OCI-M2 (cell line): ENCODE measurements at regions not wholly inside any gene's neighbourhood (a gene's known extent, or its start where the extent isn't known, plus 50 kb on each side); places are given as distances from the start of the nearest gene placed in this dataset.

ENCODE experiments used
- DNase-seq: peaks from one replicate; lab custom pipeline; 2025; ENCODE audit not compliant: unreplicated experiment; lab: John Stamatoyannopoulos, UW

DNA sequence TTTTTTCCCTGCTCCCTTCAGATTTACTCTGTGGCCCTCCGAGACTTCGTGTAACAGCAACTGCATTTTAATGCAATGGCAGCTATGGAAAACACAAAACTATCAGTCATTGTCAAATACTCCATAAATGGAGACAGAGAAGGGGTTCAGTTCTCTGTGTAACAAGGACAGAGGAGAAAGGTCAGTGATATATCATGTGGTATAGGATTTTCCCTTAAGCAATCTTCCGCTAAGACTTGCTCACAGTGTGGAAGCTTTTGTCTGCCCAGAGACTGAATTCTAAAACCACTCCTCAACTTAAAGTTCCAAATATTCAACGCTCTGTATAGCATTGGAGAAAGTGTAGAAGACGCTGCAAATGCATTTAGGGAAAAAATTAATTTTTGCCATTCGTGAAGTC, 111.3 kb upstream of the EDNRB start:
- no peak for DNase-seq

DNA sequence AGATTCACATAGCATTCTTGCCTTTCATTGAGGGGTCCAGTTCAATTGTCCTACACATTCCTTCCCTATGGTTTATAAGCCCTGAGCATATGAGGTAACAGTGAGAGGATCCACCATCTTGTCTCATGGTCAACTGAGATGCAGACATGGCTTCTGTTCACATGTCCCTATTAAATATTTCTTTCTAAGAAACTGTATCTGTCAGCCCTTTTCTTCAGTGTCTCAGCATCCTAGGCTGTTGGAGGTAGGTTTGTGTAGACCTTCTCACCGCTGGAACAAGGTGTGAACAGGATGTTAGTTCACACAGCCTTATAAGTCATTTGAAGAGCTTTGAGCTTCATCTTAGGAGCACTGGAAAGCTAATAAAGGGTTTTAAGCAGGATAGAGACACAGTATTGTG, 110.3 kb upstream of the EDNRB start:
- DNase-seq, result no peak

DNA sequence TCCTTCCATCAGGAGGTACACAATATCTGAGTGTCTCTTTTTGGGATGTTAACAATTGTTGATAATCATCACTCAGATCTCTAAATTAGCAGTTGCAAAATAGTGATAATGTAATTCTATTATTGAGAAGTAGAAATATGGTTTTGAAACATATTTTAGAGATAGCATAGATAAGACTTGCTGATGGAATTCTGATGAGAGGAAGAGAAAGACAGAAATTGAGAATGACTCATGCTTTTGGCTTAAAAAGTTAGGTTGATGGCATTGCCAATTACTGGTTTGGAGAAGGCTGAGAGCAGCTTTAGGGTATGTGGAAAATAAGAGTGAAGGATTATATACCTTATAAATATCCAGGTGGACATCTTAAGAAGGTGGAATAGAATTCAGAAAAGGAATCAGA, 106.4 kb upstream of the EDNRB start:
- DNase-seq, result no peak

DNA sequence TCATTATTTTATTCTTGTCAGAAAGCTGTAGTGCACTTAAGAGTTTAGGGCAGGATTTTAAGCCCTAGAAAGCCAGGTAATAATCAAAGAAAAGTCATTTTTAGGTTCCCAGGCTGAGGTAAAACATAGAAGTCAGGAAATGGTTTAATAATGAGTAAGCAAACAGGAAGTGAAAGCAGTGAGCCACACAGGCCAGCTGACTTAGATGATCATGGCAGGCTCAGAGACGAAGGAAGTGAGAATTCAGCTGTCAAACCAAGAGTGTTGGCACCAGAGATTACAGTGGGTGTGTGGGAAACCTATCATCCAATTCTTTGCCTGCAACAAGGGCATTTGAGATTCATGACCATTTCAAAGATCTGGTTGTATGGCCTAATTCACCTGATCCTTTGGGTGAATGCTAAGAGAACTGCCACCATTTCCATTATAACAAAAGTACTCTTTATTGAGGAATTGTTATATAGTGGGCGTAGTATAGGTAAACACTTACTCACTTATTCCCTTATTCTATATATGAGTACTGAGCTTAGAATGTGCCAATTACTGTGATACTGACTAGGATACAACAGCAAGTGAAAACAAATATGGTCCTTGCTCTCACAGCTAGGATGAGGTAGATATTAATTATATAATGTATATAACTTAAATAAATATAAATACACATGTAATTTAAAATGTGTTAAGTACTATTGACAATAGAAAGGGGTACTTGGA, 103.7 kb upstream of the EDNRB start:
- no peak for DNase-seq

DNA sequence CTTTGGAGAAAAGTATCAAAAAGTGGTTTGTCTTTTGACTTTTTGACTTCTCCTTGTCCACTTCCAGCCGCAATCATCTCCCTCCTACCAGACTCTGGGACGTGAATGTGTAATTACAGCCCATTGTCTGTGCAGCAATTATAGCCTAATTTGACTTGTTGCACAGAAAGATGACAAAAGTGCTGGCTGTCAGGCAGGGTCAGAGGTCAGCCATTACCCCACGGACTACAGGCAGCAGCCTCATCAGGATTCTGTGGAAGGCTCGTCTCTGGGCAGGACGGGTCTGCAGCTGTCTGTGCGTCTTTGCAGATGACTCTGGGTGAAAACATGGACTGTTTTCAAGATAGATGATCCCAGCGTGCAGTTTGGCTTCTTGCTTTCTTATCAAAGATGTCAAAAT, 102.2 kb upstream of the EDNRB start:
- DNase-seq, result no peak

DNA sequence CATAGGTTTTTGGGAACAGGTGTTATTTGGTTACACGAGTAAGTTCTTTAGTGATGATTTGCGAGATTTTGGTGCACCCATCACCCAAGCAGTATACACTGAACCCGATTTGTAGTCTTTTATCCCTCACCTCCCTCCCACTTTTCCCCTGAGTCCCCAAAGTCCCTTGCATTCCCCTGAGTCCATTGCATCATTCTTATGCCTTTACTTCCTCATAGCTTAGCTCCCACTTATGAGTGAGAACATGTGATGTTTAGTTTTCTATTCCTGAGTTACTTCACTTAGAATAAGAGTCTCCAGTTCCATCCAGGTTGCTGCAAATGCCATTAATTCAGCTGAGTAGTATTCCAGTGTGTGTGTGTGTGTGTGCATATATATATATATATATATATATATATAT, 97.2 kb upstream of the EDNRB start:
- DNase-seq, result no peak

DNA sequence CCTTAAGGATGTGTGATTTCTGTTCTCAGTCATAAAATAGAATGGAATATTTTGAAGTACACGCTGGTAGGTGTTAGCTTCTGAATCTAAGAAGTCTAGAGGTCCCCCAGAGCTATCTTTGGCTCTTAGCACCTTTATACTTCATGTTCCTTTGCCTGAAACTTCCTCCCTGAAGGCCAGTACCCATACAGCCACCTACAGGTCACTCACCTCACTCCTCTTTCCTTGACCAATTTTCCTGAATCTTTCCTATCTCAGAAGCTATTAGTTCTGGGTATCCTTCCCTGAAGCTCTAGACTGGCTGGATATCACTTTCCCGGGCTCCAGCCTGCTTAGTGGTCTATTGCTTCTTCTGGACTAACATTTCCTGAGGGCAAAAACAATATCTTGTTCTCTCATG, 93.4 kb upstream of the EDNRB start:
- no peak for DNase-seq

DNA sequence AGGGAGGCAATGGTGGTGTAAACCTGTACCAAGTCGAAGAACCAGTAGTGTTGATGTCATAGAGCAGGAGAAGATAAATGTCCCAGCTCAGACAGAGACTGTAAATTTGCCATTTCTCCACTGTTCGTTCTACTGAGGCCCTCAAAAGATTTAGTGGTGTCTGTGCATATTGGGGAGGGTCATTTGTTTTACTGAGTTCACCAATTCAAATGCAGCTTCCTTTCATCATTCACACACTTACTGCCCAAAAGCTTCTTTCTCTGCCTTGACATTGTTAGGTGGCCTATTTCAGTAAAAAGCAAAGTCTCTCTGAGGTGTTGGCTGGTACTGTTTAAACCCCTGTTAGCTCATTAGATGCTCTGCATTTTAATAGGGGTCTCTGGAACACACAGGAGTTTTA, 86.2 kb upstream of the EDNRB start:
- no peak for DNase-seq

DNA sequence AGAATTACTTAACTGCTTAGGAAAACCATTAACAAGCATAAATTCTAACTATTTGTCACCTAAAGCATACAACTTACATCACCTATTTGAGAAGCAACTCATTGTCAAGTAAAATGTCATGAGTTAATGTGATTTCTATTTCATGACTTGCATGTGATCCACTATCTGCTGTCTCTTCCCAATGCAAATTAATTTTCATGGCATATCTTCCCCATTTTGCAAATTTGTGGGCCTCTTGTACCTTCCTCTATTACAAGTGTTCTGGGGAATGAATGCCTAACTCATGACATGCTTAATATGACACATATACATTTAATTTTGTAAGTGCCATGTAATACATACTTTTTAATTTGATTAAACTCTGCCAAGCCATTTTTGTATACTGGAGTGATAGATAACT, 81.1 kb upstream of the EDNRB start:
- no peak for DNase-seq

DNA sequence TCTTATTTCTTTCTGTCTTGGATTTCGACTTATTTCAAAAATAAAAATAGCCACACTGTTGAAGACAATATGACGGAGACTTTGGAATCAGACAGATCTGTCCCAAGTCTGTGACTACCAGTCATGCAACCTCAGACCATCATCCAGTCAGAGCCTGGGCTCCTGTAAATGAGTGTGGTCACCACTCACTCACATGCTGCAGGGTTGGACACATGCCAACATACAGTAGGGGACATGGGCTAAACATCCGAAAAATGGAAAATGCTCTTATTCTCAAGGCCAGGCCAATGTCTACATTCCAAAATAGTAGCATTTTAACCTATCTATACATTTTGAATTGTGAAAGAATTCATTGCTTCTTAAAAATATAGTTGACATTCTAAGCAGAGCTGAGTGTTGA, 75.5 kb upstream of the EDNRB start:
- no peak for DNase-seq

DNA sequence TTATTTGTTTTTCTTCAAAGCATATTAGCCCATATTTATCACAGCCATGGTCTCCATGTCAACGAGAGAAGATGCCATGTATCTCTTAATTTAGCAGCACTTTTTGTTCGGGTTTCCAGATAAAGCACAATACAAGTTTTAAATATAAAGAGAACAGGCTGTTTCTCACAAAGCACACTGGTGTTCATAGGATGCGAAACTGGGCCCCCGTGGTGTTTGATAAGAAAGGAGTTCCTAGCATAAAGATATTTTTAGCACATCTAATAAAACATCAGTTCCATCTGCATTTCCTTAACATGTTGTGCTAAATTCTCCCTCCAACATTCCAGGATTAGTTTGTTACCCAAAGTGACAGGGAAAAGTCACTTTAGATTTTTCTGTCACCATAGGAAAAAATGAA, 72.4 kb upstream of the EDNRB start:
- no peak for DNase-seq

DNA sequence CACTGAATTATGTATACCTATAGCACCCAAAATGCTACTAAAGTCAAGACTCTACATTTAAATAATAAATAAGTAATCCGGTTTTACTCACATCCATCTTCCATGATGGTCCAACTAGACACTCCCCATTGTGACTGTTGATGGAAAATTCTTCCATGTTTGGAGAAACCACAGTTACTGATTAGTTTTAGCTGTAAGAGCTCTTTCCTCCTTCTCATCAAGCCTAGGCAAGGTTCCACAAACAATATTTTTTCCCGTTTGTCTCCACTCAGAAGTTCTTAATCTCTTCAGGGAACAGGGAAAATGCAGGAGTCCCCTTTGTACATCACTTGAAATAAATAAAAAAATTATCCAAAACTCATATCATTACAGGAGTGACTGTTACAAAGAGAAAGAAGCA, 70.7 kb upstream of the EDNRB start:
- DNase-seq, result no peak

DNA sequence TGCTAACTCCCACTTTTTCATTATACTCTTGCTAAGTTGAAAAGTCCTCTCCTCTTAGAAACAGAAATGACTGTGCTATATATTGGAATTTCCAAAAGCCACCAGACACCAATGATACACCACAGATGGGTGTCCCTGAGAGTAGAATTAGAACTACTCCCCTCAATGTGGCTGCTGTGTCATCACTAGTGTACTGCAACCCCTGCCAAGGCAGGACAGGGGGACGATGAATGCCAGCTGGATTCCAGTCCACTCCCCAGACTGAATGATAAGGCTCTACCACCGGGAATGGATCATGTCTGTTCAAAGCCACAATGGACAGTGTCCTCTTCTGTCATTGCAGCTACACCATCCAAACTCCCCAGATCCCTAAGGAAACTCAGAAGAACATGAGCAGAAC, 69.7 kb upstream of the EDNRB start:
- DNase-seq, result no peak

DNA sequence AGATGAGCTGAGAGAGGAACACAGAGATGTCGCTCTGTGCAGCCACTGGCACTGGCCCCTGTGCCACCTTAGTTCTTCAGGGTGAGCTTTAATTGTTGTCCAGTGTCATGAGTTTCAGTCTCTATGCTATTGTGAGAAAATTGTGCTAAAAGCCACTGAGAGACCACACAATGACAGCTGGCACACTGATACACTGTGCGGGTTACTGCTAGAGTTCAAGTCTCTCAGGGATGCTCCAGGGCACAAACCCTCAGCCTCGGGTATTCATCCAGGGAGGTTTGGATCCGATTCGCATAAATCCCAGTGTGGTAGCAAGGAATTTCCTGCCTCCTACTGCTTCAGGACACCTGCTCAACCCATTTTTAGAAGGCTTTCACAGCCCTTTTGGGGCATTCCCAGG, 68.1 kb upstream of the EDNRB start:
- DNase-seq, result no peak

DNA sequence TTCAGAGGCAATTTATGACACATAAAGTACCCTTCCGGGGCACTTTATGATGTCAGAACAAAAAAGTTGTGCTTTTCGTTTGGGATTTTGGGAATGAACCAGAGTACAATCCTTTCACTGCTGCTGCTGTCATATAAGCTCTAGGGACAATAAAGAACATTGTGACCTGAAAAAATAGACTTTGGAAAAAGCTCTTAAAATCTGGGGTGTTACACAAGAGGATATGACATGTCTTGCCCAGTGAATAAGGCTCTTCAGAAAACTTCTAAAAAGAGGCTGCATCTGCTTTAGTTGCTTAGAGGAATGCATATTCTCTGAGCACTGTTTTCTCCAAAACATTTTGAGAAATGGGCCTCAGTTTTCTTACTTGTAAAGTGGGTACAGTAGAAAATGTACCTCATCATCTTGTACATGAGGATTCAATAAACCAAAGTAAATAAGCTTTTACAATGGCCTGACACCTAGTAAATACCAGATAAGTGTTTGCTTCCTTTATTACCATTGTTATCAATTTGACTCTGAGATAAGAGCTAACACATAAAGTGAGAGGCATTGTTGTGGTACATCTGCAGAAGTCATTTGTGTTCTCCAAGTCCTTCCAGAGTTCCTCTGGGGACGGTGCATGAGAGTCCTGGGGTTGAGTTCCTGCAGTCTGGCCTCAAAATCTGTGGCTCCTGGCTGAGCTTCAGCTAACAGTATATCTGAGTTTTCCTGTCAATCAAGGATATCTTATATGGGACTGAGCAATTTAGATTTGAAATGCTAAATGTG, 67.4 kb upstream of the EDNRB start:
- DNase-seq, result no peak

DNA sequence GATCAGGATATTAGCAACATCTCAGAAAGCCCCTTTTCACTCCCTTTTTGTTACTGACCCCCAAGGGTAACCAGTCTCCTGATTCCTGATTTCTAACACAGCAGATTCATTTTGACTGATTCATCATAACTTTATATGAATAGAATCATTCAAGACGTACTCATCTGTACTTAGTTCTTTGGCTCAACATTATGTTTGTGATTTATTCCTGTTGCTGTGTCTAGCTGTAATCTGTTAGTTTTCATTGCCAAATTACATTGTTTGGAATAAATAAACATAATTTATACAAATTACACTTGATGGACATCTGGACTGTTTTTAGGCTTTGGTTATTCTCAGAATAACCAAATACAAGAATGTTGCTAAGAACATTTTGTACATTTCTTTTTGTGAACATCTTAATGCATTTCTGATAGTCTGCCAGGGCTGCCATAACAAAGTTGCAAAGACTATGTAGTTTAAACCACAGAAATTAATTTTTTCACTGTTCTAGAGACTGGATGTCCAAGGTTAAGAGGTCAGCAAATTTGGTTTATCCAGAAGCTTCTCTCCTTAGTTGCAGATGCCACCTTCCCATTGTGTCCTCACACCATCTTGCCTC, 62.8 kb upstream of the EDNRB start:
- DNase-seq, result no peak

DNA sequence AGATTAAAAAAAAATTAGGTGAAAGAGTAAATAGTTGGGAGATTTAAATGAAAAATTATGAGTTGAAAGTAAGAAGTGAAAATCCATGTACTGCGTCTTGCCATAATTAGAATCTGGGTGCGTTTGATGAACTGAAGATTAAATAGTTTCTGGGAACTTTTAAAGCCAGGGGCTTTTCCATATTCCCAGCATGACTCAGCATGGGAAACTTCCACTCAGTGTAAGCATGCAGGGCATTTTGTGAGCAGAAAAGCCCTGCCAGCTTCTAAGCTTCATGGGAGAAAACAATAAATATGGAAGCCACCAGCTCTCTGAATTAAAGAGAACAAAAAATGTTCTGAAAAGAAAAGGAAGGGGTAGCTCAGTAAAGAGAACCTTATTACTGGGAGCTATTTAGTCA, 62.0 kb upstream of the EDNRB start:
- DNase-seq, result no peak

DNA sequence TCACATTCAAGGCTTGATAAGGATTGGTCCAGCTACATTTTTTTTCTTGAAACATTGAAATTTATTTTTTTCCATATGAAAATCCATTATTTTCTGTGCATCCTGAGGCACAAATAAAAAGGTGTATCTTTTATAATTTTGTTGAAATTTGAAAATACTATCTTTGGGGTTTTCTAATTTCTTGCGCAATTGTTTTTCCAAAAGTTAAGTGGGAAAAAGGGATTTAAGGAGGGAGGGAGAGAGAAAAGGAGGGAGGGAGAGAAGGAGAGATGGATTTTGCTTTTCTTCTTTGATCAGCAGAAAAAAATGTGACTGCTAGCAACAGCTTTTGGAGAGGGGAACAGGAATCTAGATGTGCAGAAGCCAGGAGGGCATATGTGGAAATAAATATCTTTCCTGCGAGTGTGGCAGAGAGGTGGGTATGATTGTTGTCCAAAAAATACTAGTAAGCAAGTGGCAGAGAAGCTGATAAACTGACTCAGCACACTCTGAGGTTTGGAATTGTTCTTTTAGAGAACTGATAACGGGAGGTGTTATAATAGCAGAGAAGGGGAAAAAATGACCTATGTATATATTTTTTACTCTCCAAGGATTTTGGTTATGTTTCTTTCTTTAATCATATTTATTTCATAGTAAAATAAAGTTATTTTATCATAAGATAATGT, 61.2 kb upstream of the EDNRB start:
- no peak for DNase-seq

DNA sequence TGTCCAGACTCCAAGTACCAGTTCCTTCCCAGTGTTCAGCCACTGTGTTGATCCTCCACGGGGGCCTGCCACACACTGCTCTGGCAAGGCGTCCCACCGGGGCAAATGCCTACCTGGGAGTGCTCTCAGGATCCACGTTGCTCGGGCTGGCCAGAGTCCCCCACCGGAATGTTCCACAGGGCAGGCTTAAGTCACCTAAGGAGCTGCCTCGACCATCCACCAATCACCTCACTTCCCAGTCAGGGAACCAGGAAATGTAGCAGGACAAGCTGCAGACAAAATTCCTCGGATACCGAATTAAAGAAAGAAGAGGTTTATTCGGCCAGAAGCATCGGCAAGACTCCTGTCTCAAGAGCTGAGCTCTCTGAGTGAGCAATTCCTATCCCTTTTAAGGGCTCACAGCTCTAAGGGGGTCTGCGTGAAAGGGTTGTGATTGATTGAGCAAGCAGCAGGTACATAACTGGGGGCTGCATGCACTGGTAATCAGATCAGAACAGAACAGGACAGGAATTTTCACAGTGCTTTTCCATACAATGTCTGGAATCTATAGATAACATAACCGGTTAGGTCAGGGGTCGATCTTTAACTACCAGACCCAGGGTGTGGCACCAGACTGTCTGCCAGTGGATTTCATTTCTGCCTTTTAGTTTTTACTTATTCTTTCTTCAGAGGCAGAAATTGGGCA, 56.9 kb upstream of the EDNRB start:
- no peak for DNase-seq

DNA sequence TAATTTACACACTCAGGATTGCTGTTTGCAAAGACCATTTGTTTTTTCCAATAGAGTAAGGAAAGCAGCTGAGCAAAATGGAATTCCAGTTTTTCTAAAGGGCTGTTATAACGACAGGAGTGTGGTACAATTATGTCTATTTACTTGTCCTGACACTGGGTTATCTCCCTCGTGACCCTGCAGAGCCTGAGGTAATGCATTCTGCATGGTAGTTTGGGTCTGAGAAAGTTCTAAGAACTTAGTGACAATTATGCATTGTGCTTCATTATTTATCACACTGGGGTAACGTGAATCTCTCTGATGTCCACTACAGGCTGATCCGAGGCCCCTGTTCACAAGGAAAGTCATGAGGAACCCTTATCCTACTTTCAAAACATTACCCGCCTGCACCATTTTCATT, 50.7 kb upstream of the EDNRB start:
- DNase-seq, result no peak
